22Rv1 (cell line): ENCODE measurements at regions not wholly inside any gene's neighbourhood (a gene's known extent, or its start where the extent isn't known, plus 50 kb on each side); places are given as distances from the start of the nearest gene placed in this dataset.

Source experiments
- ZFX ChIP-seq: fragments of 450-650 bp; IDR thresholded peaks from 2 replicates; pipeline ENCODE4 v1.6.1; 2017; ENCODE audit warnings: antibody characterized with exemption, borderline replicate concordance
- TF ChIP-seq, protein P1 (sequence below): fragments of 450-650 bp; IDR thresholded peaks from 2 replicates; pipeline ENCODE4 v1.5.1; 2017; ENCODE audit warnings: mild to moderate bottlenecking

DNA sequence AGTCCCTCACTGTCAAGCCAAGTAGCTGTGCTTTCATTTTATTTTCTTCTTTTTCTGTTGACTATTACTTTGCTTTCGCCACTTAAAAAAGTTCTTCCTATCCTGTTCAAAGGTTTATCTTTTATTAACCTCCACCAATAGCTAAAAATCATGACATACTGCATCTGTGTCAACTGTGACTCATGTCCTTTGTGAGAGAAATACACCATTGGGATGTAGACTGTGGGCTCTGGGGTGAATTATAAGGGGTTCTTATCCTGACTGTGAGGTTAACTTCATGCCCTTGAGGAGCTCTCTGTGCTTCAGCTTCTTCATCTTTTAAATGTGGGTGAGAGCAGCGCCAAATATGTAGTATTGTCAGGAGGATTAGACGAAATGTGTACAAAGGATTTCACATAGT lies 71.9 kb upstream of the ANKRD30A start:
- TF ChIP-seq, protein P1, sequence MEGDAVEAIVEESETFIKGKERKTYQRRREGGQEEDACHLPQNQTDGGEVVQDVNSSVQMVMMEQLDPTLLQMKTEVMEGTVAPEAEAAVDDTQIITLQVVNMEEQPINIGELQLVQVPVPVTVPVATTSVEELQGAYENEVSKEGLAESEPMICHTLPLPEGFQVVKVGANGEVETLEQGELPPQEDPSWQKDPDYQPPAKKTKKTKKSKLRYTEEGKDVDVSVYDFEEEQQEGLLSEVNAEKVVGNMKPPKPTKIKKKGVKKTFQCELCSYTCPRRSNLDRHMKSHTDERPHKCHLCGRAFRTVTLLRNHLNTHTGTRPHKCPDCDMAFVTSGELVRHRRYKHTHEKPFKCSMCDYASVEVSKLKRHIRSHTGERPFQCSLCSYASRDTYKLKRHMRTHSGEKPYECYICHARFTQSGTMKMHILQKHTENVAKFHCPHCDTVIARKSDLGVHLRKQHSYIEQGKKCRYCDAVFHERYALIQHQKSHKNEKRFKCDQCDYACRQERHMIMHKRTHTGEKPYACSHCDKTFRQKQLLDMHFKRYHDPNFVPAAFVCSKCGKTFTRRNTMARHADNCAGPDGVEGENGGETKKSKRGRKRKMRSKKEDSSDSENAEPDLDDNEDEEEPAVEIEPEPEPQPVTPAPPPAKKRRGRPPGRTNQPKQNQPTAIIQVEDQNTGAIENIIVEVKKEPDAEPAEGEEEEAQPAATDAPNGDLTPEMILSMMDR = no peak
- no peak for TF ChIP-seq ZFX
